GM12874 (cell line): ENCODE measurements at regions not wholly inside any gene's neighbourhood (a gene's known extent, or its start where the extent isn't known, plus 50 kb on each side); places are given as distances from the start of the nearest gene placed in this dataset.

ENCODE experiments used
- CTCF ChIP-seq: IDR thresholded peaks from 2 replicates; pipeline ENCODE4 v1.5.1; 2011; ENCODE audit warnings: low read depth, mild to moderate bottlenecking, control low read depth, low read length, moderate library complexity; ENCODE audit not compliant: insufficient read depth

GRCh38 chr7:41890631-41891274 lies 187.9 kb upstream of the INHBA start:
- no peak for TF ChIP-seq CTCF

- TF ChIP-seq CTCF, result no peak
Observed at GRCh38 chr7:41889472-41889871, 186.6 kb upstream of the INHBA start.

DNA sequence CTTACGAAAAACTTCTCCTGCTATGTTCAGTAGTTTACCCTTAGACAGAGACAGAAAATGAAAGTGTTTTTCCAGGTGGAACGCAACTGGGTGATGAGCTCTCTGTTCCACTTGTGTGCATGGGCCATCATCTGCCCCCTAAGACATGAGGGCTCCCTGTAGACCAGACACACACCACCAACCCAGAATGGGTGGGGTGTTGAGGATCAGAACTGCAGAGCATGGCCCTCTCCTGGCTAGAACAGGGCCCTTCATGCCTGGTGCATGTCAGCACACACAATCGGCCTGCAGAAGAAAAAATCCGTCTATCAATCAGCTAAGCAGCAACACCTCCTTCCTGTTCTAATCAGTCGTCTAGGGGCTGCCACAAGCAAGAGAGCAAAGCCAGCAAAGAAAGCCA lies 186.2 kb upstream of the INHBA start:
- TF ChIP-seq CTCF, result no peak

GRCh38 chr7:41887416-41887815 lies 184.5 kb upstream of the INHBA start:
- TF ChIP-seq CTCF, result no peak

GRCh38 chr7:41886901-41887311 lies 184.0 kb upstream of the INHBA start:
- TF ChIP-seq CTCF, result no peak

DNA sequence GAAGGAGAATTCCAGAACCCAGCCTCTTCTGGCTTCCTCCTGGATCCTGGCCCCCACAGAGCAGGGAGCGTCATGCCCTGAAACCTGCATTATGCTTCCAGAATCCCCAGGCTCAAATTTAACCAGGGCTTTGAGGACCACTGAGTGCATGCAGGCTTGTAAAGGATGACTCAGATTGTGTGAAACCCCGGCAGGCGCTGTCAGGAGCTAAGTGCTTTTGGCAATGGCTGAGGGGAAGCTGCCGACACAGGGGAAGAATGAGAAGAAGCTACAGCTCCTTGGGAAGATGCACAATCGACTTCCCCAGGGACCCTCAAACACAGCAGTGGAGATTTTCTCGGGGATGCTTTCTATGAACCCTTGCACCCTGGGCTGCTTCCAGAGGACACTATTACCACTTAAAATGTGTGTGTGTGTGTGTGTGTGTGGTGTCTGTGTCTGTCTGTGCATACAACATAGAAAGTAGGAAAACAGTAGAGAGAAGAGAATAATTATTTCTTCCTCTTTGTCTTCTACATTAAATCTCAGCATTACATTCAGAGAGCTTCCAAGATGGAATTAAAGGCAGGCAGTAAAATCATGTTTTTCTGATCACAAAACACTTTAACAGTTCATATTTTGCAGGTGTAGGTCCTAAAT lies 183.5 kb upstream of the INHBA start:
- no peak for TF ChIP-seq CTCF

DNA sequence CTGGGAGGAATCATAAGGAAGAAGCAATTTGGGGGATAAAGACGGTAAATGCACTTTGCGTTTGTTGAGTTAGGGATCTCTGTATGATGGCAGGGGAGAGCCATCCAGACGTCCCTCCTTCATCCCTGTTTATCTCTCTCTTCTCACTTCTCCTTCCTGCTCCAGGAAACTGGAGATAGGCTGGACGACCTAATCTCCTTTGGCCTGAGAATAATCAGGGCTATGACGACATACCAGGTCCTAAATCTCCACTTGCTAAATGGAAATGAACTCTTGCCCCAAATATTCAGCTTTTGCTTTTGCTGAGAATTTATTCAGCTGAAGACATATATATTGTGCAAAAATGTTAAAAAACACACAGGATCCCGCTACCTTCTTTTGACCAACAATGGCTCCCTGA lies 182.9 kb upstream of the INHBA start:
- TF ChIP-seq CTCF, result no peak
